Liver (tissue), 8 donors: ENCODE measurements at regions not wholly inside any gene's neighbourhood (a gene's known extent, or its start where the extent isn't known, plus 50 kb on each side); places are given as distances from the start of the nearest gene placed in this dataset.

Experiments
- DNase-seq: peaks from one replicate; pipeline ENCODE4 v3.0.0-alpha.2; 2017; ENCODE audit warnings: low spot score
- H3K27ac ChIP-seq, 2 donors: one replicate each; pipeline ENCODE4 v1.7.0; 2013; ENCODE audit warnings: inconsistent platforms in 2 of 2, low read length in 2 of 2, control low read depth in 1 of 2, low read depth in 1 of 2, mild to moderate bottlenecking in 1 of 2
- H3K27me3 ChIP-seq, 4 donors: one replicate each; pipeline versions ENCODE4 v1.6.1 to v1.7.0; 2013; ENCODE audit warnings: low read length in 3 of 4, inconsistent platforms in 1 of 4, mild to moderate bottlenecking in 1 of 4, moderate library complexity in 1 of 4; ENCODE audit not compliant: control insufficient read depth in 4 of 4, insufficient read depth in 4 of 4
- H3K36me3 ChIP-seq, 4 donors: one replicate each; pipeline versions ENCODE4 v1.6.1 to v1.7.0; 2013; ENCODE audit warnings: low read length in 3 of 4, mild to moderate bottlenecking in 3 of 4, low read depth in 1 of 4, moderate library complexity in 1 of 4; ENCODE audit not compliant: control insufficient read depth in 4 of 4, insufficient read depth in 3 of 4
- H3K4me1 ChIP-seq, 4 donors: one replicate each; pipeline versions ENCODE4 v1.6.1 to v1.7.0; 2013; ENCODE audit warnings: low read length in 3 of 4, mild to moderate bottlenecking in 3 of 4, moderate library complexity in 1 of 4; ENCODE audit not compliant: control insufficient read depth in 4 of 4, insufficient read depth in 4 of 4
- H3K4me3 ChIP-seq, 3 donors: one replicate each; pipeline versions ENCODE4 v1.6.1 to v1.7.0; 2013; ENCODE audit warnings: low read length in 3 of 3, control low read depth in 1 of 3, low read depth in 1 of 3, mild to moderate bottlenecking in 1 of 3
- H3K9ac ChIP-seq, 2 donors: one replicate each; pipeline ENCODE4 v1.7.0; 2013; ENCODE audit warnings: low read length in 2 of 2, mild to moderate bottlenecking in 2 of 2, moderate library complexity in 2 of 2, control low read depth in 1 of 2, low read depth in 1 of 2
- H3K9me3 ChIP-seq, 4 donors: one replicate each; pipeline versions ENCODE4 v1.6.1 to v1.7.0; 2013; ENCODE audit warnings: low read length in 3 of 4; ENCODE audit not compliant: control insufficient read depth in 4 of 4
- ATF3 ChIP-seq: IDR thresholded peaks from 2 replicates; pipeline ENCODE4 v1.6.1; 2016; ENCODE audit warnings: antibody characterized with exemption
- CTCF ChIP-seq: fragments of 150-350 bp; IDR thresholded peaks from 2 replicates; pipeline ENCODE4 v1.5.1; 2017; ENCODE audit warnings: improper control_type of control experiment, low read depth, low read length; ENCODE audit not compliant: missing input control
- EGR1 ChIP-seq, 2 donors: IDR thresholded peaks; 2 replicates each; pipeline ENCODE4 v1.6.1; 2016 to 2018; ENCODE audit warnings: antibody characterized with exemption in 2 of 2, low read depth in 2 of 2
- FOXA1 ChIP-seq: IDR thresholded peaks from 2 replicates; pipeline ENCODE4 v1.6.1; 2016; ENCODE audit warnings: antibody characterized with exemption
- FOXA2 ChIP-seq: IDR thresholded peaks from 2 replicates; pipeline ENCODE4 v1.6.1; 2016; ENCODE audit warnings: antibody characterized with exemption
- GABPA ChIP-seq, 2 donors: IDR thresholded peaks in 1 of 2; conservative IDR thresholded peaks in 1 of 2; 2 replicates each; pipeline ENCODE4 v1.6.1; 2016; ENCODE audit warnings: antibody characterized with exemption in 2 of 2, mild to moderate bottlenecking in 1 of 2, moderate library complexity in 1 of 2
- HNF4A ChIP-seq, 2 donors: conservative IDR thresholded peaks; 2 replicates each; pipeline ENCODE4 v1.6.1; 2016; ENCODE audit warnings: antibody characterized with exemption in 2 of 2, mild to moderate bottlenecking in 2 of 2
- HNF4G ChIP-seq: IDR thresholded peaks from 2 replicates; pipeline ENCODE4 v1.6.1; 2016; ENCODE audit warnings: antibody characterized with exemption
- JUND ChIP-seq, 2 donors: IDR thresholded peaks; 2 replicates each; pipeline ENCODE4 v1.6.1; 2016; ENCODE audit warnings: antibody characterized with exemption in 2 of 2
- RAD21 ChIP-seq, 2 donors: IDR thresholded peaks; 2 replicates each; pipeline ENCODE4 v1.6.1; 2016; ENCODE audit warnings: antibody characterized with exemption in 2 of 2, mild to moderate bottlenecking in 2 of 2
- RXRA ChIP-seq, 2 donors: IDR thresholded peaks; 2 replicates each; pipeline ENCODE4 v1.6.1; 2017 to 2018; ENCODE audit warnings: antibody characterized with exemption in 2 of 2, mild to moderate bottlenecking in 1 of 2
- SP1 ChIP-seq: IDR thresholded peaks from 2 replicates; pipeline ENCODE4 v1.6.1; 2018; ENCODE audit warnings: antibody characterized with exemption, mild to moderate bottlenecking
- TAF1 ChIP-seq: conservative IDR thresholded peaks from 2 replicates; pipeline ENCODE4 v1.6.1; 2016; ENCODE audit warnings: antibody characterized with exemption, mild to moderate bottlenecking
- YY1 ChIP-seq: IDR thresholded peaks from 2 replicates; pipeline ENCODE4 v1.6.1; 2016; ENCODE audit warnings: antibody characterized with exemption, mild to moderate bottlenecking
- WGBS: extraction: QIAGEN DNeasy Blood & Tissue Kit; methylation state at CpG from one replicate; pipeline ENCODE4 v1.1.7; 2013; 5-methylcytosine and 5-hydroxymethylcytosine counted together
- TF ChIP-seq, protein P1 (sequence below): IDR thresholded peaks from 2 replicates; pipeline ENCODE4 v1.6.1; 2016; ENCODE audit warnings: antibody characterized with exemption, mild to moderate bottlenecking
- TF ChIP-seq, protein P2 (sequence below): IDR thresholded peaks from 2 replicates; pipeline ENCODE4 v1.6.1; 2016; ENCODE audit warnings: antibody characterized with exemption
- TF ChIP-seq, protein P3 (sequence below): IDR thresholded peaks from 2 replicates; pipeline ENCODE4 v1.6.1; 2016; ENCODE audit warnings: antibody characterized with exemption
- donor health status: healthy.
- donor health status: healthy.
- donor health status: healthy.
- donor health status: healthy.
- donor health status: healthy.

DNA sequence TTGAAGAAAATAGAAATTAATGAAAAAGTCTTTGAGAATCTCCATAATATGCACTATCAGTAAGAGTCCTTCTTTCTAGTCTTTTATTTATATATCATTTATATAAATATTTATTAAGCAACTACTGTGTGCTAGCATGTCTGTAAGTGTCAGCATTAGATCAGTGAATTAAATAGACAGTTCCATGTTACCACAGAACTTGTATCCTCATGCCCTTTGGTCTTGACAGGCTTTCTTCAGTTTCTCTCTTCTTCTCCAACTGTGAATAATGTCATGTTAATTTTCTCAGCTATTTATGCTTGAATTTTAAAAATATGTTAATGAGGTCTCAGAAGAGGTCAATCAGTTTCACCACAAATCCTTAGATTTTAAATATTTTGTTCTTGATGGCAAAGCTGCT is 389.6 kb upstream of the TRAM1L1 start:
- no peak for DNase-seq
- Histone ChIP-seq H3K9ac (no peak overlapping the region), H3K27me3 (no peaks in the 10 kb centered on the region), H3K4me3 (no peak overlapping the region), H3K27ac (no peak overlapping the region), H3K36me3 (no peaks in the 10 kb centered on the region), H3K9me3 (no peaks in the 10 kb centered on the region), H3K4me1 (no peaks in the 10 kb centered on the region)
- TF ChIP-seq, protein P1, sequence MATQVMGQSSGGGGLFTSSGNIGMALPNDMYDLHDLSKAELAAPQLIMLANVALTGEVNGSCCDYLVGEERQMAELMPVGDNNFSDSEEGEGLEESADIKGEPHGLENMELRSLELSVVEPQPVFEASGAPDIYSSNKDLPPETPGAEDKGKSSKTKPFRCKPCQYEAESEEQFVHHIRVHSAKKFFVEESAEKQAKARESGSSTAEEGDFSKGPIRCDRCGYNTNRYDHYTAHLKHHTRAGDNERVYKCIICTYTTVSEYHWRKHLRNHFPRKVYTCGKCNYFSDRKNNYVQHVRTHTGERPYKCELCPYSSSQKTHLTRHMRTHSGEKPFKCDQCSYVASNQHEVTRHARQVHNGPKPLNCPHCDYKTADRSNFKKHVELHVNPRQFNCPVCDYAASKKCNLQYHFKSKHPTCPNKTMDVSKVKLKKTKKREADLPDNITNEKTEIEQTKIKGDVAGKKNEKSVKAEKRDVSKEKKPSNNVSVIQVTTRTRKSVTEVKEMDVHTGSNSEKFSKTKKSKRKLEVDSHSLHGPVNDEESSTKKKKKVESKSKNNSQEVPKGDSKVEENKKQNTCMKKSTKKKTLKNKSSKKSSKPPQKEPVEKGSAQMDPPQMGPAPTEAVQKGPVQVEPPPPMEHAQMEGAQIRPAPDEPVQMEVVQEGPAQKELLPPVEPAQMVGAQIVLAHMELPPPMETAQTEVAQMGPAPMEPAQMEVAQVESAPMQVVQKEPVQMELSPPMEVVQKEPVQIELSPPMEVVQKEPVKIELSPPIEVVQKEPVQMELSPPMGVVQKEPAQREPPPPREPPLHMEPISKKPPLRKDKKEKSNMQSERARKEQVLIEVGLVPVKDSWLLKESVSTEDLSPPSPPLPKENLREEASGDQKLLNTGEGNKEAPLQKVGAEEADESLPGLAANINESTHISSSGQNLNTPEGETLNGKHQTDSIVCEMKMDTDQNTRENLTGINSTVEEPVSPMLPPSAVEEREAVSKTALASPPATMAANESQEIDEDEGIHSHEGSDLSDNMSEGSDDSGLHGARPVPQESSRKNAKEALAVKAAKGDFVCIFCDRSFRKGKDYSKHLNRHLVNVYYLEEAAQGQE: no peak
- TF ChIP-seq HNF4A (conservative IDR thresholded peaks at IDR 0.05): no peak
- no peak for TF ChIP-seq RXRA (IDR thresholded peaks at IDR 0.05)
- no peak for TF ChIP-seq EGR1 (IDR thresholded peaks at IDR 0.05; ENCODE audit: low read depth in 2 of 2)
- TF ChIP-seq YY1: no peak
- TF ChIP-seq, protein P2, sequence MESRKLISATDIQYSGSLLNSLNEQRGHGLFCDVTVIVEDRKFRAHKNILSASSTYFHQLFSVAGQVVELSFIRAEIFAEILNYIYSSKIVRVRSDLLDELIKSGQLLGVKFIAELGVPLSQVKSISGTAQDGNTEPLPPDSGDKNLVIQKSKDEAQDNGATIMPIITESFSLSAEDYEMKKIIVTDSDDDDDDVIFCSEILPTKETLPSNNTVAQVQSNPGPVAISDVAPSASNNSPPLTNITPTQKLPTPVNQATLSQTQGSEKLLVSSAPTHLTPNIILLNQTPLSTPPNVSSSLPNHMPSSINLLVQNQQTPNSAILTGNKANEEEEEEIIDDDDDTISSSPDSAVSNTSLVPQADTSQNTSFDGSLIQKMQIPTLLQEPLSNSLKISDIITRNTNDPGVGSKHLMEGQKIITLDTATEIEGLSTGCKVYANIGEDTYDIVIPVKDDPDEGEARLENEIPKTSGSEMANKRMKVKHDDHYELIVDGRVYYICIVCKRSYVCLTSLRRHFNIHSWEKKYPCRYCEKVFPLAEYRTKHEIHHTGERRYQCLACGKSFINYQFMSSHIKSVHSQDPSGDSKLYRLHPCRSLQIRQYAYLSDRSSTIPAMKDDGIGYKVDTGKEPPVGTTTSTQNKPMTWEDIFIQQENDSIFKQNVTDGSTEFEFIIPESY: no peak
- no peak for TF ChIP-seq RAD21 (IDR thresholded peaks at IDR 0.05)
- no peak for TF ChIP-seq GABPA (IDR thresholded peaks at IDR 0.05 in 1 of 2, conservative IDR thresholded peaks at IDR 0.05 in 1 of 2)
- TF ChIP-seq SP1: no peak
- TF ChIP-seq ATF3: no peak
- no peak for TF ChIP-seq TAF1
- TF ChIP-seq, protein P3, sequence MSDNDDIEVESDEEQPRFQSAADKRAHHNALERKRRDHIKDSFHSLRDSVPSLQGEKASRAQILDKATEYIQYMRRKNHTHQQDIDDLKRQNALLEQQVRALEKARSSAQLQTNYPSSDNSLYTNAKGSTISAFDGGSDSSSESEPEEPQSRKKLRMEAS: no peak
- TF ChIP-seq FOXA2: no peak

- Histone ChIP-seq H3K27ac (no peak overlapping the region), H3K4me1 (no peaks in the 10 kb centered on the region), H3K9ac (no peak overlapping the region), H3K36me3 (no peaks in the 10 kb centered on the region), H3K9me3 (no peaks in the 10 kb centered on the region), H3K27me3 (no peaks in the 10 kb centered on the region), H3K4me3 (no peak overlapping the region)
- TF ChIP-seq, protein P1: no peak
- TF ChIP-seq HNF4G (no peak), YY1 (no peak), SP1 (no peak), CTCF (no peak), JUND (IDR thresholded peaks at IDR 0.05) (no peak), HNF4A (conservative IDR thresholded peaks at IDR 0.05) (no peak), FOXA2 (no peak), RXRA (IDR thresholded peaks at IDR 0.05) (no peak), GABPA (IDR thresholded peaks at IDR 0.05 in 1 of 2, conservative IDR thresholded peaks at IDR 0.05 in 1 of 2) (no peak), EGR1 (IDR thresholded peaks at IDR 0.05; ENCODE audit: low read depth in 2 of 2) (no peak), FOXA1 (no peak)
- TF ChIP-seq, protein P3: no peak
- TF ChIP-seq, protein P2: no peak
- DNase-seq: no peak
- 81% methylated on average over 2 of the region's 2 CpGs for WGBS
Measured at GRCh38 chr4:117477925-117478324, 392.5 kb upstream of the TRAM1L1 start.
